ENCODE measurements at regions not wholly inside any gene's neighbourhood (a gene's known extent, or its start where the extent isn't known, plus 50 kb on each side); places are given as distances from the start of the nearest gene placed in this dataset.

DNA sequence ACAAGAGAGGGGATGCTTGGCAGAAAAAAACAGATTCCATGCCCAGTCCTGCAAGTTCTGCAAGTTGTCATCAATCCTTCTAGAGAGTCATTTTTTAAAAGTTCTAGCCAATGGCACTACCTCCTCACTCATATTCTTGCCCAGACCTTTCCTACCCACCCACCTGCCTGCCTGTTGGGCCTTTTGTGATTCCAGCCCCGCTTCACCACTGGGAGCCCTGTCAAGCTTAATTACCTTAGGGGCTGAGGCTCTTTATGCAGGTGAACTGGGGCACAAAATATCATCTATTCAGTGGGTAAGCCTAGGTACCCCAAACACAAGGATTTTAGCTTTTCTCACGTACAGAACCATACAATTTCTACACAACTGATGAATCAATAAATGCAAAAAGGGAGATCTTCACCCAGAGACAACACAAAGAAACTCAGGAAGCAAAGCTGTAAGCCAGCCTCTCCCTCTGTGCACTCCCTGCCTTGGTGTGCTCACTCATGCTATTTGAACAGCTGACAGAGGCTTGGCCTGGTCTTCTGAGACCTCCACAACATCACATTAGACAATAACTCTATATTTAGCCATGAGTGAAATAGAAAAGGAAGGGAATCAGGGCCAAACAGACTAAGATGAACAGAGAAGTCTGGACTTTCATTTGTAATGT, 222.6 kb downstream of the HTR7 start:
- no peaks in the 10 kb centered on the region for H3K36me3 ChIP-seq (ENCODE audit: low read length)
- no peaks in the 10 kb centered on the region for H3K79me2 ChIP-seq (ENCODE audit: insufficient read depth, low read length)
- TF ChIP-seq CTCF (IDR thresholded peaks at IDR 0.05; ENCODE audit: insufficient read depth, low read length, poor library complexity, severe bottlenecking): no peak
- no peak overlapping the region for H2AFZ ChIP-seq (ENCODE audit: low read depth, low read length, severe bottlenecking)
- H4K20me1 ChIP-seq (ENCODE audit: low read depth, low read length): no peaks in the 10 kb centered on the region
- H3K27me3 ChIP-seq (ENCODE audit: low read length): no peaks in the 10 kb centered on the region
- no peaks in the 10 kb centered on the region for H3K9me3 ChIP-seq (ENCODE audit: insufficient read depth, low read length)
- no peaks in the 10 kb centered on the region for H3K9me2 ChIP-seq (replicated peaks; ENCODE audit: insufficient read depth, low read length)
- H3K4me2 ChIP-seq (ENCODE audit: low read depth, low read length, poor library complexity, severe bottlenecking): no peak overlapping the region
- no peak overlapping the region for H3K9ac ChIP-seq (ENCODE audit: low read length)
- no peak overlapping the region for H3K4me3 ChIP-seq (ENCODE audit: insufficient read depth, low read length, poor library complexity, severe bottlenecking)
- no peaks in the 10 kb centered on the region for H3F3A ChIP-seq (ENCODE audit: insufficient read depth)
- no peak overlapping the region for H3K27ac ChIP-seq (ENCODE audit: low read depth, low read length)

- H3K9me2 ChIP-seq (replicated peaks; ENCODE audit: insufficient read depth, low read length): no peaks in the 10 kb centered on the region
- H3F3A ChIP-seq (ENCODE audit: insufficient read depth): no peaks in the 10 kb centered on the region
- no peak overlapping the region for H3K4me2 ChIP-seq (ENCODE audit: low read depth, low read length, poor library complexity, severe bottlenecking)
- H3K27ac ChIP-seq (ENCODE audit: low read depth, low read length): no peak overlapping the region
- H3K27me3 ChIP-seq (ENCODE audit: low read length): no peaks in the 10 kb centered on the region
- no peaks in the 10 kb centered on the region for H3K36me3 ChIP-seq (ENCODE audit: low read length)
- TF ChIP-seq CTCF (IDR thresholded peaks at IDR 0.05; ENCODE audit: insufficient read depth, low read length, poor library complexity, severe bottlenecking) (no peak), EZH2phosphoT487 (conservative IDR thresholded peaks at IDR 0.05; ENCODE audit: low read length) (no peak)
- no peak overlapping the region for H3K9ac ChIP-seq (ENCODE audit: low read length)
- H3K9me3 ChIP-seq (ENCODE audit: insufficient read depth, low read length): no peaks in the 10 kb centered on the region
- H3K4me3 ChIP-seq (ENCODE audit: insufficient read depth, low read length, poor library complexity, severe bottlenecking): no peak overlapping the region
- no peak overlapping the region for H2AFZ ChIP-seq (ENCODE audit: low read depth, low read length, severe bottlenecking)
- H3K79me2 ChIP-seq (ENCODE audit: insufficient read depth, low read length): no peaks in the 10 kb centered on the region
- no peaks in the 10 kb centered on the region for H4K20me1 ChIP-seq (ENCODE audit: low read depth, low read length)
Observed at GRCh38 chr10:90640756-90641155, 217.1 kb downstream of the HTR7 start.

GRCh38 chr10:90641731-90642130, 216.1 kb downstream of the HTR7 start:
- no peak overlapping the region for H3K4me2 ChIP-seq (ENCODE audit: low read depth, low read length, poor library complexity, severe bottlenecking)

More at GRCh38 chr10:90641731-90642130, 216.1 kb downstream of the HTR7 start:
- no peaks in the 10 kb centered on the region for H3K79me2 ChIP-seq (ENCODE audit: insufficient read depth, low read length)
- H3K9ac ChIP-seq (ENCODE audit: low read length): no peak overlapping the region
- no peak overlapping the region for H3K27ac ChIP-seq (ENCODE audit: low read depth, low read length)
- H3K36me3 ChIP-seq (ENCODE audit: low read length): no peaks in the 10 kb centered on the region
- H2AFZ ChIP-seq (ENCODE audit: low read depth, low read length, severe bottlenecking): no peak overlapping the region
- no peak overlapping the region for H3K4me3 ChIP-seq (ENCODE audit: insufficient read depth, low read length, poor library complexity, severe bottlenecking)
- no peaks in the 10 kb centered on the region for H3K9me2 ChIP-seq (replicated peaks; ENCODE audit: insufficient read depth, low read length)
- H3K9me3 ChIP-seq (ENCODE audit: insufficient read depth, low read length): no peaks in the 10 kb centered on the region
- TF ChIP-seq CTCF (IDR thresholded peaks at IDR 0.05; ENCODE audit: insufficient read depth, low read length, poor library complexity, severe bottlenecking) (no peak), EZH2phosphoT487 (conservative IDR thresholded peaks at IDR 0.05; ENCODE audit: low read length) (no peak)
- H4K20me1 ChIP-seq (ENCODE audit: low read depth, low read length): no peaks in the 10 kb centered on the region
- H3K27me3 ChIP-seq (ENCODE audit: low read length): no peaks in the 10 kb centered on the region
- no peaks in the 10 kb centered on the region for H3F3A ChIP-seq (ENCODE audit: insufficient read depth)

All from SU-DHL-6 (cell line).